Smooth muscle cell (in vitro differentiated cells): ENCODE measurements at regions not wholly inside any gene's neighbourhood (a gene's known extent, or its start where the extent isn't known, plus 50 kb on each side); places are given as distances from the start of the nearest gene placed in this dataset.

Experiments
- DNase-seq: peaks from one replicate; lab custom pipeline; 2025; ENCODE audit not compliant: unreplicated experiment; lab: John Stamatoyannopoulos, UW
- H2AFZ ChIP-seq: fragments of 200-600 bp; sonication (generic); 2 replicates; pipeline ENCODE4 v1.6.0; 2016; ENCODE audit warnings: antibody characterized with exemption, low read depth, mild to moderate bottlenecking
- H3F3A ChIP-seq: fragments of 200-600 bp; sonication (generic); 2 replicates; pipeline ENCODE4 v1.6.0; 2017; ENCODE audit warnings: antibody characterized with exemption, low read depth
- H3K27ac ChIP-seq: fragments of 200-600 bp; sonication (generic); 2 replicates; pipeline ENCODE4 v1.5.1; 2016; ENCODE audit warnings: low read depth, mild to moderate bottlenecking
- H3K27me3 ChIP-seq: fragments of 200-600 bp; sonication (generic); 2 replicates; pipeline ENCODE4 v1.6.1; 2016; ENCODE audit warnings: low read depth, mild to moderate bottlenecking
- H3K36me3 ChIP-seq: fragments of 200-600 bp; sonication (generic); 2 replicates; pipeline ENCODE4 v1.5.1; 2016; ENCODE audit warnings: low read depth
- H3K4me1 ChIP-seq: fragments of 200-600 bp; sonication (generic); 2 replicates; pipeline ENCODE4 v1.5.1; 2016; ENCODE audit warnings: low read depth
- H3K4me2 ChIP-seq: fragments of 200-600 bp; sonication (generic); 2 replicates; pipeline ENCODE4 v1.6.0; 2016; ENCODE audit warnings: mild to moderate bottlenecking
- H3K4me3 ChIP-seq: fragments of 200-600 bp; sonication (generic); 2 replicates; pipeline ENCODE4 v1.5.1; 2016; ENCODE audit warnings: mild to moderate bottlenecking
- H3K79me2 ChIP-seq: fragments of 200-600 bp; sonication (generic); 2 replicates; pipeline ENCODE4 v1.6.0; 2016; ENCODE audit warnings: low read depth, mild to moderate bottlenecking
- H3K9ac ChIP-seq: fragments of 200-600 bp; sonication (generic); 2 replicates; pipeline ENCODE4 v1.6.0; 2016; ENCODE audit warnings: low read depth
- H3K9me3 ChIP-seq: fragments of 200-600 bp; sonication (generic); replicated peaks from 2 replicates; pipeline ENCODE4 v1.5.1; 2016; ENCODE audit warnings: low read depth
- H4K20me1 ChIP-seq: fragments of 200-600 bp; sonication (generic); 2 replicates; pipeline ENCODE4 v1.6.0; 2016; ENCODE audit warnings: low read depth
- CTCF ChIP-seq: fragments of 200-600 bp; sonication (generic); IDR thresholded peaks from 2 replicates; pipeline ENCODE4 v1.5.1; 2017; ENCODE audit warnings: borderline replicate concordance, mild to moderate bottlenecking, antibody characterized with exemption; ENCODE audit not compliant: insufficient read depth, poor library complexity, severe bottlenecking
- WGBS: methylation state at CpG from one replicate; pipeline ENCODE4 v1.1.7; 2016; ENCODE audit warnings: low lambda C conversion rate; 5-methylcytosine and 5-hydroxymethylcytosine counted together

- no peaks in the 10 kb centered on the region for H3K4me1 ChIP-seq
- no peaks in the 10 kb centered on the region for H3F3A ChIP-seq
- no peak overlapping the region for H3K27ac ChIP-seq
- no peak overlapping the region for H2AFZ ChIP-seq
- no peak overlapping the region for H3K4me3 ChIP-seq
- no peak overlapping the region for H3K9ac ChIP-seq
- no peak for DNase-seq
- no peak for TF ChIP-seq CTCF
- WGBS = 54% methylated on average over 4 of the region's 4 CpGs
- H4K20me1 ChIP-seq = no peaks in the 10 kb centered on the region
- H3K9me3 ChIP-seq = no peaks in the 10 kb centered on the region
- H3K27me3 ChIP-seq = no peaks in the 10 kb centered on the region
- no peak overlapping the region for H3K4me2 ChIP-seq
- no peaks in the 10 kb centered on the region for H3K36me3 ChIP-seq
- H3K79me2 ChIP-seq = no peaks in the 10 kb centered on the region
Measured at GRCh38 chr3:101102678-101103296, 109.6 kb upstream of the ABI3BP start.

- no peaks in the 10 kb centered on the region for H4K20me1 ChIP-seq
- no peaks in the 10 kb centered on the region for H3K27me3 ChIP-seq
- H3K36me3 ChIP-seq = no peaks in the 10 kb centered on the region
- 73% methylated on average over 2 of the region's 2 CpGs for WGBS
- no peak overlapping the region for H3K4me2 ChIP-seq
- TF ChIP-seq CTCF = no peak
- H3K4me1 ChIP-seq = no peaks in the 10 kb centered on the region
- no peak overlapping the region for H3K9ac ChIP-seq
- H3K27ac ChIP-seq = no peak overlapping the region
- H3K9me3 ChIP-seq = no peaks in the 10 kb centered on the region
- no peak overlapping the region for H3K4me3 ChIP-seq
- no peak overlapping the region for H2AFZ ChIP-seq
- no peaks in the 10 kb centered on the region for H3K79me2 ChIP-seq
- H3F3A ChIP-seq = no peaks in the 10 kb centered on the region
- no peak for DNase-seq
Measured at GRCh38 chr3:101100361-101101009, 107.3 kb upstream of the ABI3BP start.

GRCh38 chr3:101099791-101100190 is 106.6 kb upstream of the ABI3BP start:
- no peaks in the 10 kb centered on the region for H3F3A ChIP-seq
- H3K36me3 ChIP-seq = no peaks in the 10 kb centered on the region
- H3K79me2 ChIP-seq = no peaks in the 10 kb centered on the region
- 84% methylated on average over 3 of the region's 3 CpGs for WGBS
- no peak overlapping the region for H3K4me2 ChIP-seq
- H2AFZ ChIP-seq = no peak overlapping the region
- H3K9me3 ChIP-seq = no peaks in the 10 kb centered on the region
- no peak for DNase-seq
- no peaks in the 10 kb centered on the region for H3K27me3 ChIP-seq
- no peak overlapping the region for H3K9ac ChIP-seq
- no peaks in the 10 kb centered on the region for H3K4me1 ChIP-seq
- H4K20me1 ChIP-seq = no peaks in the 10 kb centered on the region
- H3K27ac ChIP-seq = no peak overlapping the region
- H3K4me3 ChIP-seq = no peak overlapping the region
- no peak for TF ChIP-seq CTCF

- WGBS = 93% methylated on average over 2 of the region's 2 CpGs
- no peaks in the 10 kb centered on the region for H3F3A ChIP-seq
- no peak overlapping the region for H3K9ac ChIP-seq
- no peaks in the 10 kb centered on the region for H3K79me2 ChIP-seq
- H3K36me3 ChIP-seq = no peaks in the 10 kb centered on the region
- H3K27ac ChIP-seq = no peak overlapping the region
- H4K20me1 ChIP-seq = no peaks in the 10 kb centered on the region
- H3K9me3 ChIP-seq = no peaks in the 10 kb centered on the region
- no peak for DNase-seq
- H3K4me1 ChIP-seq = no peaks in the 10 kb centered on the region
- no peak overlapping the region for H2AFZ ChIP-seq
- no peak overlapping the region for H3K4me3 ChIP-seq
- H3K4me2 ChIP-seq = no peak overlapping the region
- H3K27me3 ChIP-seq = no peaks in the 10 kb centered on the region
- no peak for TF ChIP-seq CTCF
Measured at GRCh38 chr3:101096444-101096843, 103.2 kb upstream of the ABI3BP start.
